ENCODE measurements at regions not wholly inside any gene's neighbourhood (a gene's known extent, or its start where the extent isn't known, plus 50 kb on each side); places are given as distances from the start of the nearest gene placed in this dataset.
"Not testable (repeated sequence)": the region's sequence is repeated elsewhere in the genome, so short reads cannot be mapped to it uniquely, and the experiment has no call there.

DNA sequence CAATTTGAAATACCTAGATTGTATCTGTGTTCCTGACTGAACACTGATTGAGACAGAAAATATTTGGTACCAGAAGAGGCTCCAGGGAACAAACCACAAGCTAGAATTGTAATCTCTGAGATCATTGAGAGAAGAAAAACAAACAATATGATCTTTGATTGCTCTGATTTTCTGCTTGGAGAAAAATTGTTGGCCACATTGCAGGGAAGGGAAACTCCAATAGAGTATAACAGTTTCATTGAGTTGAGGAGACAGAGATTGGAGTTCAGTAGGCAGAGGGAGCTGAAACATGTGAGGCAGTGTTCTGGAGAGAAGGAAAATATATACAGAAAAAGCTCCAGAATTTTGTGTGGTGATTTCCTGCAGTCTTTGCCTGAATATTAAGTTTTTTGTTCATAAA is 158.2 kb downstream of the C4orf33 start:
- no peak for DNase-seq (ENCODE audit: low read depth)

DNA sequence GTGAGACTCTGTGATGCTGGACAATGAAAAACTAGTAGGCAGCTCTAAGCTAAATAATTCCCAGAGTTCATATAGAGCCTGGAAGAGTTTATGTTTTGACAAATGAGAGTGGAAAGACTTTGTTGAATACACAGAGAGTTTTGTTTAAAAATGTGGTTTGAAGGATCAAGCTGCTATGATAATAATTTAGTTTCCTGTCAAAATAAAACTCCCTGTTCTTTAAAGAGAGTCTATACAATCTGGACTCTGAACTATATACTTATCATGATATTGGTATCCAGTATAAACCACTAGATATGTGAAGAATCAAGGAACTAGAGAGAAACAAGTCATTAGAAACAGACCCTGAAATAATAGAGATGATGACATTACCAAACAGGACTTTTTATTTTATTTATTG is 158.6 kb downstream of the C4orf33 start:
- no peak for DNase-seq (ENCODE audit: low read depth)

DNA sequence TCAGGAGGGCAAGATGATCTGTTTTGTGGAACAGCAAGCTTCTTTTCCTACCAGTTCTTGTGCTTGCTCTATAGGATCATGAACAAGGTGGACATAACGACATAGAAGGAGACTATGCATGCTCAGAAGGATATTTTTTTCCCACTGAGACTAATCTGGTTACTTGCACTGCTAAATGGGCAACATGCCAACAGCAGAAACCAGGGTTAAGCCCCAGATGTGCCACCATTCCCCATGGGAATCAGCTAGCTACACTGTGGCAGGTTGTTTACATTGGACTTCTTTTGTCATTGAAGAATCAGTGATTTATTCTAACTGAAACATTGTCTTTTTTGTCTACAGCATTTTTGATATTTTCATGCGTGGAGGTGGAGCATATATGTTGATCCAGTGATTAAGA is 165.6 kb downstream of the C4orf33 start:
- no peak for DNase-seq (ENCODE audit: low read depth)

DNA sequence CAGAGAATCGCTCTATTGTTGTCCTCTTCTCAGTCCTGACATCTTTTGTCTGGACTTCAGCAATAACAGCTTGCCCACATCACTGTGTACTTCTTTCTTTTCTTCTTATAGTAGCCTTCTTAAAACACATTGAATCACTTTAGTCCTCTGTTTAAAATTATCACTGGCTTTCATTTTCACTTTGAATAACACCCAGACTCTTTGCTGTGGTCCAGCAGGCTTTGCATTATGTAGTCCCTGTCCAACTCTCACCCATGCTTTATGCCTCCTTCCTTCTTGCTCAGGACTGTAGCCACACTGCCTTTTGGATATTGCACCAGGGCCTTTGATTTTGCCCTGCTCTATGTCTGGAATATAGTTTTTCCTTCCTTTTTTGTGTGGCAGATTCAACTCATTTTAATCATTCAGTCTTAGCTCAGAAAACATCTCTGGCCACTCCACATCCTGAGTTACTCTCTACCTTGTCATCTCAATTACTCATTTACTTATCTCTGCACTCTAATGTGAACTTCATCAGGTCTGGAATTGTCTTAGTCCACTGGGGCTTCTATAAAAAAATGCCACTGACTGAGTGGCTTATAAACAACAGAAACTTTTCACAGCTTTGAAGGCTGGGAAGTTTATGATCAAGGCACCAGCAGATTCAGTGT is 168.2 kb downstream of the C4orf33 start:
- DNase-seq (ENCODE audit: low read depth) = no peak

DNA sequence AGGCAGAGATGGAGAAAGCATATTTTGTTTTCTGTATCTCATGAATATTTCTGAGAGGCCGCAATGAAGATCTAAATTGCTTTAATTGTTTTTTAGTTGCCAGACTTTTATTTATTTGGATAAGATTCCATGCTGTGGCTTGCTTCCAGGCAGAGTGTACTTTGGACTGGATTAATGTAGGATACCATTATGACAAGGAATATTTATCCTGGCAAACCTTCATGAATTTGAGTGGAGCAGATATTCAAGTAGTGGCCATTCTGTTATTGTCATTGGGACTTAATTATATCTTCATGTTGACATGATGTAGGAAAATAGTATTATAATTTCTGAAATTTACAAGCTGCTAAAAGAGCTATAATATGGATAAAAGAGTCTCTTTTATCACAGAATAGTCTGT is 182.9 kb downstream of the C4orf33 start:
- DNase-seq (ENCODE audit: low read depth) = no peak

DNA sequence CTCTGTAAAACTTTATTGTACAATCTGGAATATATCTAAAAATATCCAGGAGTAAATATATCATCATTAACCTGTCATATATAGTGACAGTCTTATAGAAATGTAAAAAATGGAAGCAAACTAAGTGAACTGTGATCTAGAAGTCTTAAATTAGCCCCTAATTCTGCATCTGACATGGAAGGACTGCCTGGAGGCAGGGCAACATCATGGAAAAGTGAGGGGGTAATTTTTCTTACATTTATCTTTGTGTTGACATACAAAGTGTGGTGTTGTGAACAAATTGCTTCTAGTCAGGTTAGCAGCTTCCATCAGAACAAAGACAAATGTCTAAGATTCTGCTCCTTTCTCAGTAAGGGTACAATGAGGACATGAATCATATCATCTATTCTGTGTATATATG is 186.3 kb downstream of the C4orf33 start:
- no peak for DNase-seq (ENCODE audit: low read depth)

DNA sequence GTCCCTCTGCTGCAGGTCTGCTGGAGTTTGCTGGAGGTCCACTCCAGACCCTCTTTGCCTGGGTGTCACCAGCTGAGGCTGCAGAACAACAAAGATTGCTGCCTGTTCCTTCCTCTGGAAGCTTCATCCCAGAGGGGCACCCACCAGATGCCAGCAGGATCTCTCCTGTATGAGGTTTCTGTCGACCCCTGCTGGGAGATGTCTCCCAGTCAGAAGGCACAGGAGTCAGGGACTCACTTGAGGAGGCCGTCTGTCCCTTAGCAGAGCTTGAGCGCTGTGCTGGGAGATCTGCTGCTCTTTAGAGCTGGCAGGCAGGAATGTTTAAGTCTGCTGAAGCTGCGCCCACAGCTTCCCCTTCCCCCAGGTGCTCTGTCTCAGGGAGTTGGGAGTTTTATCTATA is 196.2 kb downstream of the C4orf33 start:
- DNase-seq (ENCODE audit: low read depth) = not testable (repeated sequence)

DNA sequence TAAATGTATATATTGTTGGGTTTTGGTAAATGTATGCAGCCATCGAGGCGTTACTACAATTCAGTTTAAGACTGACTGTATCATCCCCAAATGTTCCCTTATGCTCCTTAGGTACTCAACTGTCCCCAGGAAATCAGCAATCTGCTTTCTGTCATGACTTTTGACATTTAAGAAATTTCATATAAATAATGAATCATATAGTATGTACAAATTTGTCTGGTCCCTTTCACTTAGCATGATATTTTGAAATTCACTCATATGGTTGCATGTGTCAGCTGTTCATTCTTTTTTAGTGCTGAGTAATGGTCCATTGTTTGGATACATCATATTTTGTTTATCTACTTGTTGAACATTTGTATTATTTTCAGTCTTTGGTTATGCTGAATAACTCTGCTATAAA is 218.8 kb downstream of the C4orf33 start:
- DNase-seq (ENCODE audit: low read depth) = no peak

DNA sequence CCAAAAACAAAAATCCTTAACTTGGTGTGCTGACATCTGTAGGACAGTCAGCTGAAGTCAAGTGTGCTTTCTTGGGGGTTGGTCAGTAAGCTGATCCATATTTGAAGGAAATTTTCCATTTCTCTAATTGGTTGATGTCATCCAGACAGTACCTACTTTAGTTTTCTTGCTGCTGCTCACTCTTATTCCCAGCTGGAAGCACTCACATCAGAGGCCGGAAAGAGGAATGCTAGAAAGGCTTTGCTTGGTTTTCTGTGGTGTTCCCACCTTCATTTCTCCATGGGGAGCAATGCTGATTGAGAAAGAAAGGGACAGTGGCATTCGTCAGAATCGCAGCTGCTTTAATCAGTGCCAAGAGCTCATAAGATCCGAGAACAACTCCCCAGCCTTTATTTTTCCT is 227.0 kb downstream of the C4orf33 start:
- DNase-seq (ENCODE audit: low read depth) = no peak

DNA sequence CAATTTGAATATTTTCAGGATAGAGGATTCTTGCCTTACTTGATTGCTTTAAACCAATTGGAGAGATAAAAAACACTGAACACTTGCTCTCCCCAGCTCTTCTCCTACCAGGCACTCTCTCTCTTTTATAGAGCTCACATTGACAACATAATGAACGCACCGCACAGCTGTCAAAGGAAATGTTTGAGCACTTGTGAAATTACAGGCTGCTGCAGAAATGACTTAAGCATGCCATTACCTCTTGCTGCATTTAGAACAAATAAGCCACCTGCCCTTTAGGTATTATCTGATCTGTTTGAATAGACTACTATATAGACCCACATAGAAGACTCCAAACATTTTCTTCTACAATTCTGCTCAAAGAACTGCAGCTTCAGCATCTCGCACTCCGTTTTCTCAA is 227.7 kb downstream of the C4orf33 start:
- DNase-seq (ENCODE audit: low read depth) = no peak

DNA sequence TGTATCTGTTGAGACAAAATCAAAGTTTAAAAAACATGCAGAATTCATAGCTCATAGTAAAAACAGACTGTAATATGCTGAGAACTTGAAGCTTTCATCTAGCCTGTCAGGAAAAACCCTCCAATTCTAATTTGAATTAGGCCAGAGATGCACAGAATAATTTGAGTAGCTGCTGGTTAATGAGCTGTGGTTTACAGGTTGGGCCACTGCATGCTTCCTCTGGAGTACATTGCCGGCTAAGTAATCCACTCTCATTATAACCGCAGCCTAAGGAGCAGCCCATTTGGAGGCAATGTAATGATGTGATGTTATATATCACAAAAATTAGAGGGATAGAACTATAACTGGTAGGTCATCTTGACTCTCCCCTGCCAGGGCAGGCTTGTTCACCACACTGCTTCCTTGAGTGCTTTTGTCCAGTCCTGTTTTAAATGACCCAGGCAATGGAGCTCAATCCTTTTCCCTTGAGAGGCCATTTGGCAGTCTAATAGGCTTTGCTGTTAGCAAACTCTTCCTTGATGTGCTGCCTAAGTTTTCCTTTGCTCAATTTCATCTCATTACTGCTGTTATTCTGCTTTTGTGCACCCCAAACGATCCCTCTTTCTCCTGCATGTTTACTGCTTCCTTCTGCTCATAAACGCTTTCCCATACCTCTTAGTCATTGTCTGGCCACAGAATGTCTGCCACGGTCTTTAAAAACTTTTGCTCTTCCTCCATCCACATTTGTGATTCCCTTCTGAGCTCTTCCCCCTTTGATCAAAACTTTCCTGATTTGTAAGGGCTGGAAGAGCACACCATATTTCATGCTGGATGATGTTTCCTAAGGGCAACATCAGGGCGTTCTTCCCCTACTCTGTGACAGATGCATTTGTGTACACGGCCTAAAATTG is 230.9 kb downstream of the C4orf33 start:
- DNase-seq (ENCODE audit: low read depth) = no peak

DNA sequence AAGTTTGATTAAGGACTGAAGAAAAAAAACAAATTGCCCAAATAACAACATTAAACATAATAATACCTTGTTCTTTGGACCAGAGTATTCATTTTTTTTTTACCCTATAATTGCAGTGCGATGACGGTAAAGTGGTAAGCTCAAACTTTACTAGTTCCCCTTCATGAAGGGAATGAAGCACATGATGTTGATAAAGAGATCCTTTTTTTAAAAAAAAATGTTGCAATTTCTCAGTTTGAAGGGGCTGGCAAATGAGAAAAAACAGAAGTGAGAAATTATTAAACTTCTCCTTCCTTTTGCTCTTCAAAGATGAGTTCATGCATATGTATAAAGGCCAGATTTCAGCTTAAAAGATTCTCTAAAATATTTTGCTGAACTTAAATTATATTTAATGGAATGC is 231.7 kb downstream of the C4orf33 start:
- no peak for DNase-seq (ENCODE audit: low read depth)

DNA sequence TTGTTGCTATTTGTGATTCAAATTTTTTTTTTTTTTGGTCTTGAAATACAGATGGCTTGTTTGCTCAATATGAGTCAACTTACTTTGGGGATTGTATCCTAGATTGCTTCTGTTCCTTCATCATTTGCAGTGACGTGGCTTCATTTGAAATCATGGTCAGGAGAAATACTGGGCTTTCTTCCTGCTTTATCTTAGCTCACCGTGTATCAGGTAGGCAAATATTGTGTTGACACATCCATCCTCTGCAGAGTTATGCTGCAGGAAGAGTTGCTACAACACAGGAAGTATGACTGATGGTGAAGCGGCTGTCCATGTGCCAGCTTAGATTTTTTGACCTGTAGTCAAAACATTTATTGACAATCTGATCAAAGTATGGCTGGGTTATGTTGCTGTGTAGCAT is 232.2 kb downstream of the C4orf33 start:
- DNase-seq (ENCODE audit: low read depth) = no peak

DNA sequence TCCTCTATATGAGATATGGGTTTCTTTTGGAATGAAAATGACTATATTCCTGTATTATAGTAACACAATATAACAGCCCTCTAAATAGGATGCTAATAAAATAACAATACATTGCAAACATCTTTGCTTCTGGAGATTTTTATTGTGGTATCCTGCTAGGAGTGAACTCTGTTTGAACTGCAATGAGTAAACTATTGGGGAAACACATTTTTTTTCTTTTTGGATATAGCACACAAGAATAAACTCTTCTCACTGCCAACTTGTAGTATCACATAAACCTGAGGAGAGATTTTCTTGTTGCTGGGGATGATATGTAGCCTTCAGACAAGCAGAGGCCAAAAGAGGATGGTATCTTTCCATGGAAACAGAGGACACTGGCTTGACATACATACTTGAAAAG is 238.2 kb downstream of the C4orf33 start:
- no peak for DNase-seq (ENCODE audit: low read depth)

DNA sequence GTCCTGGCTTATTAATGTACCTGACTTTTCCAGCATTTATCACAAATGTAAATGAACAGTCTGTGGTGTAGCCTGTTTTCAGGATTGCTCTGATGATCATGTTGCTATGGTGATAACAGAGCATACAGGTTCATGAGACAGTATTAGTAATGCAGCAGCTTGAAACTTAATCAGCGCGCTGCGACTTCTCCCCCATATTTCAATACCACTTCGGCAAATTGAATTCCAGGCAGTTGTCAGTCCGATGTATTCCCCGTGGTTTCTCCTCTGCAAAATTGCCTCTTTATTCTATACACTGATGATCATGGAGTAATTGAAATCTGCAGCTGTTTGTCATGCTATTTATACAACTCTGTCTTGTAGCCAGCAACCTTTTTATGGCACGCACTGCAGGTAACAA is 239.3 kb downstream of the C4orf33 start:
- DNase-seq (ENCODE audit: low read depth) = no peak

DNA sequence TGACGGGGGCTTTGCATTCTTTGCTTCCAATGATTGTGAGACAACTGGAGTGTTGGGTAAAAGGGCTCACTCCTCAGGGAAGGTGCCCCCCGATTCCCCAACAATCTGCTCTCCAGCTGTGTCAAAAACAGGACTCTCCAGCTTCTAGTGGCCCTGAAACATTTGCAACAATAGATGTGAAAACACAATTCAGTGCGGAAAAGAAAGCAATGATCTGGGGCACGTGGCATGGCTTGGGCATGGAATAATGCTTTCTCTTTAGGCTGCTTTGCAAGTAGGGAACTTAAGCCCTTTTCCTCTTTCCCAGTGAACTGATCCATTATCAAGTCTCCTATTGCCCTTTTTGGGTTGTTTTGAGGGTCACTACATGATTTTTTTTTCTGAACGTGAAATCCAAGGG is 239.9 kb downstream of the C4orf33 start:
- no peak for DNase-seq (ENCODE audit: low read depth)

DNA sequence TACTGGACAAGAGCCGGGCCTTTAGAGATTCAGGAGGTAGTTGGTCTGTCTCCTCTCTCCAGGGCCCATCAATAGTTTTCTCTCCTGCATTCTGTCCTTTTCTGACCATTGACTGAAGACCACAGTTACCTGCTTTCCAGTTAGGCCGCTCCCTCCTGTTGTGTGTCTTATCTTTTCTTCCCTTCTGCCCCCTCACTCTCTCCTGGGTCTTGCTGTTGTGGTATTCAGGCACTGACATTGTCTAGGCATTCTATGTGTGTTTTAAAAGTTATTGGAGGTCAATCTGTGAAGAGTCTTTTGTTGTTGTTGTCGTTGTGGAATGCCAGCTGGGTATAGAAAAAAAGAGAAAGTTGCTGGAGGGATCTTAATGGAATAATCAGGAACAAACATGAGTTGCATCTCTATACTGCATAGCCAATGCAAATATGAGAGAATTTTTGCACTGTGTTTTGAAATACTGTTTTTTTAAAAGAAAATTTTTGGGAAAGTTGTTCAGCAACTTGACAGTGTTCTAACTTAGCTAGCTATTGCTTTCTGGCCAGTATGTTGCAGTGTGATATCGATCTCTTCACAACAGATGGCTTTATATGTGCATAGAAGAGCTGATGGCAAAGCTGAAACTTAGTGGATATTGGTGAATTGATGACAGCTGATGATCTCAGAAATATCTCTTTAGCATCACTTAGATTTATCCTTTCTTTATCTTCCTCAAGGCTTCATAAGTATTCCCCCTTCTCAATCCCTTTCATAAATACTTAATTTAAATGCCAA is 240.7 kb downstream of the C4orf33 start:
- no peak for DNase-seq (ENCODE audit: low read depth)

DNA sequence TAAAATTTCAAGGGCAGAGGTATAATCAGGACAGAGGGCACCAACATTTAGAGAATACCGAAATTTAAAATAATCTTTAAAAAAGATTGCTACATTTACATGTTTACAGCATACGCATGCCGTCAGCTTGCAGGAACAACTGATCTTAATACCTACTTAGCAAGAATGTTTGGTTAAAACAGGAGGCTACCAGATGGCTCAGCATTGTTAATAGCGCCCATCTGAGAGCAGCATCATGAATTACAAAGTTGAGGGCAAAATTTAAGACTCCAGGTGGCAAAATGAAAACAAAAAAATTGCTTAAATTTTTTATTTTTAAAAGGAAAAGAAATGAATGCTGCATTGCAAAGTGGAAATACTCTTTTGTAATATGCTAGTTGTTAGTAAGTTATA is 241.3 kb downstream of the C4orf33 start:
- DNase-seq (ENCODE audit: low read depth) = no peak

DNA sequence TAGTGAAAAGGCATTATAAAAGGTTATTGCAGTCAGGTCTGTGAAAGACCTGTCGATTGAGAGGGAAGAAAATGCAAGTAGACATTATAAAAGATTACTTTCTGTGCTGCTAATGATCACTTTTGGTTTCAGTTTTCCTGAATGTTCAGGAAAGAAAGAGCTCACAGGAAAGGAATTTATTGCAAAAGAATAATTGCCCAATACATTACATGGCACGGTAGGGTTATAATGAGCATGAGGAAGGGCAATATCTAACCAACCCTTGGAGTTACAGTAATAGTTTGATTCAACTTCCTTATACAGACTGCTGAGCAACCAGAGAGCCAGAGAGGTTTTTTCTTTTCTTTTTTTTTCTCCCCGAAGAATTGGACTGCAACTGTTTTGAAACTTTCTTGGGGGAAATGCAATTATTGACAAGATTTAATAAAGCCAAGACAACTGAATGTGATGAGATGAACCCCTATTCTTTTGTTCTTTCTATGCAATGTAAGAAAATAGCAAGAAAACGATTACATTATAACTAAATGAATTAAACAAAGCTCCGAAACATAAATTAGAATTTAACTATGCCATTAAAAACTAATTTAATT is 247.0 kb downstream of the C4orf33 start:
- no peak for DNase-seq (ENCODE audit: low read depth)

DNA sequence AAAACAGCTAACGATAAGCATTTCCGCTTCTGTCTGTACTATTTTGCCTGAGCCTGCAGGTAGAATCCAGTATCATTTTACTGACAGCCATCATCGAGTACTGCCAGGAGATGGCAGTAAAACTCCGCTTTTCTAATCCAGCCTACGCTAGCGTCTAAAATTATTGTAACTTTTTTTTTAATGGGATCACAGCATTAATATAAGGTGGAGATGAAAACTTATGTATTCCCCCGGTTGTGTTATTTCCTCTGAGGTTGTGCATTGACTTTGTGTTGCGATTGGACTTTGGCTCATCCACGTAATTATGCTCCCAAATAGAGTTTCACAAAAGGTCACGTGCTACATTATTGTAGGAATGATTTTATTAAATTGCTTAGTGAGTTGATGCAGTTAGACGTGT is 248.1 kb downstream of the C4orf33 start:
- DNase-seq (ENCODE audit: low read depth) = no peak

DNA sequence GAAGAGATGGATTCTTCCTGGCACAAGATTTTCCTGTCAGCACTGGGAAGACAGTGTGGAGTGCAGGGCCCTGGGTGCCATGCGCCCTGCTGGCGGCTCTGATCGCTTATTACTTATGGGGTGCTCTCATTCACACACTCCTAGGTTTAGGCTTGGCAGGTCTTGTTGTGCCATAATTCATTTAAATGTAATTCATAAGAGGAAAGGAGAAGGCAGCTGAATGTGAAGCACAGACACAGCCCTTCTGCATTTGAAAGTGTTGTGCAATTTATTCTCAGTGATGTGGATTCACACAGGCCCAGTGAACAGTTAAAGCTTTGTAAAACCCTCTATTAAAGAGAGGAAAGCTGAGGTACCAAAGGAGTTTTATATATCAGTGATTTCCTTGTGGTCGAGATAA is 249.7 kb downstream of the C4orf33 start:
- no peak for DNase-seq (ENCODE audit: low read depth)

DNA sequence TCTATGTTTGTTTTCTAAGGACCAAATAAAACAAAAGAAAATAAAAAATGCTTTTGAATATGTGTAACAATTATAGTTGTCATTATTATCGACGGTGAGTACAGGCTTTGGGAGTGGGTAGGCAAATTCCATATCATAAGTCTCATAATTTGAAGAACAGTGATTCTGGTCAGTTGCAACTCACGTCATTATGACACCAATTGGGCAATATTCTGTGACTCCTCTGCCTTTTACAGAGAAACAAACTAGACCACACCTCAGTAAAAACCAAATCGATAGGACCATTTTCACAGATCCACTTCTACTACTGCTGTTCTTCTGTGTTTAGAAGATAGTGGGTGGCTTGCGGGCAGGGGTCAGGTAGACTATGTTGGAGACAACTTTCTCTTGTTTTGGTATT is 250.1 kb downstream of the C4orf33 start:
- no peak for DNase-seq (ENCODE audit: low read depth)

DNA sequence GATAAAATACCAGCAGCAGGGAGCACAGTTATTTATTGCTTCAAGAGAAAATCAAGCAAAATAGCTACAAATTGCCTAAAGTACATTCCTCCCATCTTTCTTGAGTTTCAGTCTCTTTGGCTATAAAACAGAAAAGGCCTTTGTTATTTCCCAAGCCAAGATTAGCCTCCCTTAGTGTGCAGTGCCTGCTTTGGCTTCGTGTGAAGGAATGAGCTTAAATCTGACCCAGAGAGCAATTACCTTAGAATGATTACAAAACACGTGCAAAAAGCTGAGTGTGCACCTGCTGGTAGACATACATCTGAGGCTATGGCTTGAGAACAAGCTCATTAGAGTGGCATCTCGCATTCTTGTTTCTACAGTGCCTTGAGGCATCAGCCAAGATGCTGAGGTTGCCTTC is 250.8 kb downstream of the C4orf33 start:
- no peak for DNase-seq (ENCODE audit: low read depth)
